Ecto neural progenitor cell (in vitro differentiated cells): ENCODE measurements at regions not wholly inside any gene's neighbourhood (a gene's known extent, or its start where the extent isn't known, plus 50 kb on each side); places are given as distances from the start of the nearest gene placed in this dataset.

ENCODE experiments used
- DNase-seq: peaks from one replicate; pipeline ENCODE4 v3.0.0-alpha.2; 2018; ENCODE audit warnings: low spot score

GRCh38 chr10:92747066-92747465, 57.3 kb downstream of the HHEX start:
- DNase-seq, result no peak

GRCh38 chr10:92747600-92747999, 57.8 kb downstream of the HHEX start:
- DNase-seq, result no peak

- peak; percentile 1 for DNase-seq
These were observed 61.2 kb downstream of the HHEX start for GRCh38 chr10:92750791-92751533.

- no peak for DNase-seq
These were observed 61.7 kb downstream of the HHEX start for GRCh38 chr10:92751534-92751811.

GRCh38 chr10:92751827-92752226, 62.1 kb downstream of the HHEX start:
- no peak for DNase-seq

GRCh38 chr10:92753865-92754264, 64.1 kb downstream of the HHEX start:
- DNase-seq, result peak; percentile 11

GRCh38 chr10:92755725-92756124, 66.0 kb downstream of the HHEX start:
- DNase-seq, result no peak

- DNase-seq, result peak; percentile 20
These were observed 66.7 kb downstream of the HHEX start for GRCh38 chr10:92756201-92757065.

GRCh38 chr10:92757066-92757710, 67.4 kb downstream of the HHEX start:
- DNase-seq, result peak; percentile 60

- peak; percentile 25 for DNase-seq
These were observed 68.0 kb downstream of the HHEX start for GRCh38 chr10:92757711-92758104.

GRCh38 chr10:92758594-92758993, 68.8 kb downstream of the HHEX start:
- no peak for DNase-seq

GRCh38 chr10:92760609-92761008, 70.9 kb downstream of the HHEX start:
- DNase-seq, result peak; percentile 1

- DNase-seq, result peak; percentile 1
These were observed 71.8 kb downstream of the HHEX start for GRCh38 chr10:92761571-92761970.

GRCh38 chr10:92763634-92764155, 73.9 kb downstream of the HHEX start:
- DNase-seq, result no peak

- no peak for DNase-seq
These were observed 76.7 kb downstream of the HHEX start for GRCh38 chr10:92766451-92766850.

- DNase-seq, result no peak
These were observed 78.3 kb downstream of the HHEX start for GRCh38 chr10:92768104-92768503.

GRCh38 chr10:92773776-92774175, 74.5 kb upstream of the EXOC6 start:
- DNase-seq, result no peak

- DNase-seq, result no peak
These were observed 70.2 kb upstream of the EXOC6 start for GRCh38 chr10:92778091-92778490.

- DNase-seq, result no peak
These were observed 63.2 kb upstream of the EXOC6 start for GRCh38 chr10:92785118-92785517.

GRCh38 chr10:92787557-92788152, 60.7 kb upstream of the EXOC6 start:
- DNase-seq, result no peak

- no peak for DNase-seq
These were observed 59.3 kb upstream of the EXOC6 start for GRCh38 chr10:92789067-92789466.

- no peak for DNase-seq
These were observed 58.5 kb upstream of the EXOC6 start for GRCh38 chr10:92789786-92790185.
